PC-9 (cell line): ENCODE measurements at regions not wholly inside any gene's neighbourhood (a gene's known extent, or its start where the extent isn't known, plus 50 kb on each side); places are given as distances from the start of the nearest gene placed in this dataset.

Source experiments
- BruUV-seq: library from RNA; stranded (reverse); fragments of 400-500 nt; replicated peaks from 2 replicates; lab custom pipeline; 2021; lab: Mats Ljungman, UMichigan
- CTCF ChIA-PET: fragments of 300-600 bp; sonication (Branson Sonifier 250); formaldehyde crosslinking; loops from one replicate; lab custom pipeline; 2022; ENCODE audit warnings: antibody characterized with exemption; lab: Charles Lee
- POLR2A ChIA-PET: fragments of 300-600 bp; sonication (Branson Sonifier 250); formaldehyde crosslinking; loops from one replicate; lab custom pipeline; 2022; ENCODE audit warnings: antibody characterized with exemption; ENCODE audit not compliant: unreplicated experiment; lab: Charles Lee
- DNase-seq, 2 experiments: peaks; one replicate each; pipeline versions ENCODE4 v3.0.0 to v3.0.0-alpha.2; 2015 to 2022; ENCODE audit warnings: mixed read lengths in 1 of 2
- H2AFZ ChIP-seq: fragments of 200-600 bp; sonication (generic); 2 replicates; pipeline ENCODE4 v1.8.1; 2017; ENCODE audit warnings: antibody characterized with exemption
- H3F3A ChIP-seq: fragments of 200-600 bp; sonication (generic); 2 replicates; pipeline ENCODE4 v1.8.1; 2017; ENCODE audit warnings: antibody characterized with exemption, mild to moderate bottlenecking, low read depth; ENCODE audit not compliant: insufficient read depth
- H3K27ac ChIP-seq: fragments of 200-600 bp; sonication (generic); 2 replicates; pipeline ENCODE4 v1.6.1; 2016; ENCODE audit warnings: mixed run types
- H3K27me3 ChIP-seq: fragments of 200-600 bp; sonication (generic); 2 replicates; pipeline ENCODE4 v1.6.1; 2016; ENCODE audit warnings: low read depth, mixed run types; ENCODE audit not compliant: insufficient read depth
- H3K36me3 ChIP-seq: fragments of 200-600 bp; sonication (generic); 2 replicates; pipeline ENCODE4 v1.6.1; 2016; ENCODE audit warnings: low read depth, mixed run types
- H3K4me1 ChIP-seq: fragments of 200-600 bp; sonication (generic); replicated peaks from 2 replicates; pipeline ENCODE4 v1.6.1; 2016; ENCODE audit warnings: mixed run types; ENCODE audit not compliant: insufficient read depth
- H3K4me2 ChIP-seq: fragments of 200-600 bp; sonication (generic); 2 replicates; pipeline ENCODE4 v1.6.1; 2017; ENCODE audit warnings: mixed run types
- H3K4me3 ChIP-seq: fragments of 200-600 bp; sonication (generic); 2 replicates; pipeline ENCODE4 v1.6.1; 2016; ENCODE audit warnings: mixed run types
- H3K79me2 ChIP-seq: fragments of 200-600 bp; sonication (generic); 2 replicates; pipeline ENCODE4 v1.6.1; 2017; ENCODE audit warnings: low read depth, mixed run types
- H3K9me2 ChIP-seq: fragments of 200-600 bp; sonication (generic); 2 replicates; pipeline ENCODE4 v1.8.1; 2017; ENCODE audit warnings: mild to moderate bottlenecking; ENCODE audit not compliant: insufficient read depth
- H3K9me3 ChIP-seq: fragments of 200-600 bp; sonication (generic); 2 replicates; pipeline ENCODE4 v1.8.1; 2016; ENCODE audit warnings: low read depth; ENCODE audit not compliant: insufficient read depth
- H4K20me1 ChIP-seq: fragments of 200-600 bp; sonication (generic); 2 replicates; pipeline ENCODE4 v1.8.1; 2017; ENCODE audit not compliant: insufficient read depth
- EZH2 ChIP-seq: fragments of 200-600 bp; sonication (generic); IDR thresholded peaks from 2 replicates; pipeline ENCODE4 v1.8.0; 2017; ENCODE audit warnings: antibody characterized with exemption, low read depth
- intact Hi-C: fragments of 100-400 bp; cut with micrococcal nuclease; formaldehyde crosslinking; loops from one replicate; pipeline ENCODE4 v1.10.0; 2022; ENCODE audit not compliant: unreplicated experiment
- TF ChIP-seq, protein P1 (sequence below): fragments of 200-600 bp; sonication (generic); conservative IDR thresholded peaks from 2 replicates; pipeline ENCODE4 v1.6.1; 2017; ENCODE audit warnings: mixed run types, antibody characterized with exemption, mild to moderate bottlenecking, moderate library complexity

DNA sequence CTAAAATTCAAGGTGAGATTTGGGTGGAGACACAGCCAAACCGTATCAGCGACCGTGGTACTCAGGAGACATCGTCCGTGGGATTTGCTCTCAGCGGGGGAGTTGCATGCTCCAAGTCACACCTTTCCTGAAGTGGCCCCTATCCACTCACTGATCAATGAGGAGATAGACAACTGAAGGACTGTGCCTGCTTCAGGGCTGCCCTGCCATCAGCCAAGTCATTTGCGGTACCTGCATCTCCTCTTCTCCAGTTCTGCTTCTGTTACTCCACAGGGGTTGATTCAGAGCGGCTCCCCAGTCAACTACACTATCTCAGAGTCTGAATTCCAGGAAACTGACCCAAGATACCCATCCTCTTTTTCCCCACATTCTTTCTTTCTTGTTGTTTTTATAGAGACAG, 184.1 kb downstream of the MREG start:
- no peaks in the 10 kb centered on the region for H3K27me3 ChIP-seq
- H3K4me1 ChIP-seq = peaks cover 56% of the 10 kb centered on the region
- no peaks in the 10 kb centered on the region for H3K9me2 ChIP-seq
- intact Hi-C loops = loop anchor here (5.0 kb wide), 1 partner anchor 377 kb away; no protein-coding TSS in a partner anchor
- TF ChIP-seq, protein P1, sequence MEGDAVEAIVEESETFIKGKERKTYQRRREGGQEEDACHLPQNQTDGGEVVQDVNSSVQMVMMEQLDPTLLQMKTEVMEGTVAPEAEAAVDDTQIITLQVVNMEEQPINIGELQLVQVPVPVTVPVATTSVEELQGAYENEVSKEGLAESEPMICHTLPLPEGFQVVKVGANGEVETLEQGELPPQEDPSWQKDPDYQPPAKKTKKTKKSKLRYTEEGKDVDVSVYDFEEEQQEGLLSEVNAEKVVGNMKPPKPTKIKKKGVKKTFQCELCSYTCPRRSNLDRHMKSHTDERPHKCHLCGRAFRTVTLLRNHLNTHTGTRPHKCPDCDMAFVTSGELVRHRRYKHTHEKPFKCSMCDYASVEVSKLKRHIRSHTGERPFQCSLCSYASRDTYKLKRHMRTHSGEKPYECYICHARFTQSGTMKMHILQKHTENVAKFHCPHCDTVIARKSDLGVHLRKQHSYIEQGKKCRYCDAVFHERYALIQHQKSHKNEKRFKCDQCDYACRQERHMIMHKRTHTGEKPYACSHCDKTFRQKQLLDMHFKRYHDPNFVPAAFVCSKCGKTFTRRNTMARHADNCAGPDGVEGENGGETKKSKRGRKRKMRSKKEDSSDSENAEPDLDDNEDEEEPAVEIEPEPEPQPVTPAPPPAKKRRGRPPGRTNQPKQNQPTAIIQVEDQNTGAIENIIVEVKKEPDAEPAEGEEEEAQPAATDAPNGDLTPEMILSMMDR = no peak
- no peak for TF ChIP-seq EZH2
- ChIA-PET CTCF (no interaction called here), POLR2A (no interaction called here)
- no peak overlapping the region for H3K4me3 ChIP-seq
- no TSS peak for BruUV-seq
- H3K36me3 ChIP-seq = no peaks in the 10 kb centered on the region
- no peaks in the 10 kb centered on the region for H4K20me1 ChIP-seq
- H3F3A ChIP-seq = peaks cover 19% of the 10 kb centered on the region
- H3K79me2 ChIP-seq = no peaks in the 10 kb centered on the region
- H3K27ac ChIP-seq = no peak overlapping the region
- H3K4me2 ChIP-seq = no peak overlapping the region
- 0 out of 2 replicates have a peak, but pooled peaks cover 2% of the 10 kb centered on the region for H3K9me3 ChIP-seq
- H2AFZ ChIP-seq = no peak overlapping the region
- no peak for DNase-seq

DNA sequence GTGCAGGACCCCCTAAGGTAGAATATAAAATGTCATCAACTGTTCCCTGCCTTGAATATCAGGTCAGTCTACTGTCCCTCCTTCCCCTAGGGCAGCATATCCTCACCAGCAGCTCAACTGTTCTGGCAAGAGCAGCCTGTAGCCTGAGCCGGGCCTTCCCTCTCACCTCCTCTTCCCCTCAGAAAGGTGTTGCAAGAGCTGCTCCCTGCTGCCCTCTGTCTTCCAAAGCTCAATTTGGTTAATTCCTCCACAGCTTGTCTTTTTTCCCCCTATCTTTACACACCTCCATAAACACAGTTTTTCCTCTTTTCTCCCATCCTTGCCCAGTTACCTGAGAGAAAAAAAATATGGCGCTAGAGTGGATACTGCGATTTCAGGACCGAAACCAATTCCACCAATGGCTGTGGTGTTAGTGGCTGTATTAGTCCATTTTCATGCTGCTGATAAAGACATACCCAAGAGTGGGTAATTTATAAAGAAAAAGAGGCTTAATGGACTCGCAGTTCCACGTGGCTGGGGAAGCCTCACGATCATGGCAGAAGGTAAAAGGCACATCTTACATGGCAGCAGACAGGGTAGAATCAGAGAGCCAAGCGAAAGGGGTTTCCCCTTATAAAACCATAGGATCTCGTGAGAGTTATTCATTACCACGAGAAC, 184.7 kb downstream of the MREG start:
- no peak overlapping the region for H3K27ac ChIP-seq
- intact Hi-C loops = loop anchor here (1.0 to 5.0 kb wide), 2 partner anchors 92 to 376 kb away; no protein-coding TSS in a partner anchor
- no peaks in the 10 kb centered on the region for H3K27me3 ChIP-seq
- H3F3A ChIP-seq = peaks cover 19% of the 10 kb centered on the region
- peak; percentile 60 to 65 for DNase-seq
- H2AFZ ChIP-seq = no peak overlapping the region
- no peak overlapping the region for H3K4me3 ChIP-seq
- no peaks in the 10 kb centered on the region for H3K9me2 ChIP-seq
- no peak for TF ChIP-seq EZH2
- TF ChIP-seq, protein P1 = peak; percentile 85
- H3K9me3 ChIP-seq = 0 out of 2 replicates have a peak, but pooled peaks cover 2% of the 10 kb centered on the region
- H3K4me2 ChIP-seq = no peak overlapping the region
- CTCF ChIA-PET = interaction anchor here (0.5 to 1.2 kb wide), 3 partner anchors 140 to 374 kb away, joined by 3 to 4 read pairs (median 4); no protein-coding TSS in a partner anchor
- POLR2A ChIA-PET = interaction anchor here (0.5 kb wide), 1 partner anchor 1649 kb away, joined by 3 read pairs; no protein-coding TSS in a partner anchor
- H3K79me2 ChIP-seq = no peaks in the 10 kb centered on the region
- peaks cover 50% of the 10 kb centered on the region for H3K4me1 ChIP-seq
- no peaks in the 10 kb centered on the region for H4K20me1 ChIP-seq
- no peaks in the 10 kb centered on the region for H3K36me3 ChIP-seq
- BruUV-seq = no TSS peak

DNA sequence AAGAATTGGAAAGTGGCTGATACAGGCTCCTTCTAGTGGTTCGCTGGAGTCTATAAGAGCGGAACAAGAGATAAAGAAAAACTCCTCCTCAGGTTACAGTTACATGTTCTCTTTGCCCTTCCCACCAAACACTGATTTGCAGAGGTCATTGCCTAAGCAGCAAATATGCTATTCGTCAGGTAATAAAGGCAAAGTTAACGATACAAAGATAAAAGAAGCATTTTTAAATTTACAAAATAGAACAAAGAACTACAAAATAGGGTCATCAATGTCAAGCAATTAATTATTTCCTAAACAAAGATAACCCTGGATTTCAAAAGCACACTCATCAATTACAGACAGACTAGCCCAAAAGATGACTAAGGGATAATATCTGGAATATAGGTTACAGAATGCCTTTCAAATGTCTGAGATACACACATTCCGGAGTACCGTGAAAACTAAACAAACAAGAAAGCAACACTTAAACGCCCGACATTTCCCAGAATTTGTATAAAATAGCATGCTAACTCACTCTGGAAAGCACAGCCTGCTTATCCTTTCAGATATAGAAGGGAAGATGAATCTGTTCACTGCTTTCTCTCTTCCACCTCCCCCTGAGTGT, 186.4 kb downstream of the MREG start:
- ChIA-PET CTCF (interaction anchor here (1.0 kb wide), 1 partner anchor 95 kb away, joined by 13 read pairs; no protein-coding TSS in a partner anchor), POLR2A (interaction anchor here (0.5 kb wide), 1 partner anchor 117 kb away, joined by 7 read pairs; no protein-coding TSS in a partner anchor)
- no peaks in the 10 kb centered on the region for H3K36me3 ChIP-seq
- peak overlapping the region; percentile 41; the same call in 1 of the 2 replicates for H2AFZ ChIP-seq
- peak overlapping the region; percentile 68 for H3K27ac ChIP-seq
- H3K4me2 ChIP-seq = peak overlapping the region; percentile 67
- no peaks in the 10 kb centered on the region for H4K20me1 ChIP-seq
- peaks cover 19% of the 10 kb centered on the region for H3F3A ChIP-seq
- peak overlapping the region; percentile 4; the same call in 1 of the 2 replicates for H3K4me3 ChIP-seq
- peaks cover 46% of the 10 kb centered on the region for H3K4me1 ChIP-seq
- no peak for TF ChIP-seq EZH2
- TF ChIP-seq, protein P1 = 0 out of 2 replicates have a peak, but pooled peaks have one; percentile 10
- intact Hi-C loops = loop anchor here (1.0 to 5.0 kb wide), 2 partner anchors 208 to 375 kb away; no protein-coding TSS in a partner anchor
- no peaks in the 10 kb centered on the region for H3K27me3 ChIP-seq
- H3K9me3 ChIP-seq = 0 out of 2 replicates have a peak, but pooled peaks cover 2% of the 10 kb centered on the region
- no peaks in the 10 kb centered on the region for H3K79me2 ChIP-seq
- no TSS peak for BruUV-seq
- DNase-seq = peak in 1 of 2 experiments; percentile 71
- no peaks in the 10 kb centered on the region for H3K9me2 ChIP-seq
